Transverse colon (tissue), 4 donors: ENCODE measurements at regions not wholly inside any gene's neighbourhood (a gene's known extent, or its start where the extent isn't known, plus 50 kb on each side); places are given as distances from the start of the nearest gene placed in this dataset.

ENCODE experiments used
- DNase-seq: peaks from one replicate; pipeline ENCODE4 v3.0.0-alpha.2; 2019
- H3K27ac ChIP-seq, 4 donors: fragments of 200-600 bp; sonication (generic); 2 replicates each; pipeline ENCODE4 v1.5.1; 2016 to 2018; ENCODE audit warnings: inconsistent platforms in 4 of 4
- H3K27me3 ChIP-seq: fragments of 200-600 bp; sonication (generic); 2 replicates; pipeline ENCODE4 v1.5.1; 2017; ENCODE audit warnings: inconsistent platforms
- H3K36me3 ChIP-seq, 4 donors: fragments of 200-600 bp; sonication (generic); 2 replicates each; pipeline ENCODE4 v1.5.1; 2017 to 2019; ENCODE audit warnings: inconsistent platforms in 4 of 4
- H3K4me1 ChIP-seq, 4 donors: fragments of 200-600 bp; sonication (generic); 2 replicates each; pipeline ENCODE4 v1.5.1; 2017 to 2020; ENCODE audit warnings: inconsistent platforms in 4 of 4
- H3K4me3 ChIP-seq, 4 donors: fragments of 200-600 bp; sonication (generic); 1 replicate in 1 of 4; 2 replicates in 3 of 4; pipeline versions ENCODE4 v1.5.1 to v1.6.1; 2017 to 2019; ENCODE audit warnings: inconsistent platforms in 4 of 4
- H3K9me3 ChIP-seq, 2 donors: fragments of 200-600 bp; sonication (generic); 2 replicates each; pipeline ENCODE4 v1.5.1; 2017 to 2019; ENCODE audit warnings: inconsistent platforms in 2 of 2
- CTCF ChIP-seq, 5 experiments: fragments of 200-600 bp in 3 of 5; fragments of 450-650 bp in 2 of 5; sonication (generic) in 3 of 5; IDR thresholded peaks; 1 replicate in 2 of 5; 2 replicates in 3 of 5; pipeline ENCODE4 v1.5.1; 2016 to 2017; ENCODE audit warnings: antibody characterized with exemption in 5 of 5, inconsistent platforms in 3 of 5, mild to moderate bottlenecking in 2 of 5, moderate library complexity in 1 of 5
- EP300 ChIP-seq: sonication (generic); formaldehyde crosslinking; IDR thresholded peaks from one replicate; pipeline ENCODE4 v1.6.1; 2017; ENCODE audit warnings: antibody characterized with exemption, low read depth
- POLR2A ChIP-seq: fragments of 450-650 bp; IDR thresholded peaks from one replicate; pipeline ENCODE4 v1.6.1; 2016; ENCODE audit warnings: antibody characterized with exemption, mild to moderate bottlenecking, moderate library complexity
- POLR2AphosphoS5 ChIP-seq, 3 donors: sonication (generic); formaldehyde crosslinking; IDR thresholded peaks; one replicate each; pipeline ENCODE4 v1.6.1; 2016; ENCODE audit warnings: antibody characterized with exemption in 3 of 3
- WGBS, 2 donors: methylation state at CpG; one replicate each; pipeline ENCODE4 v1.1.5; 2018; ENCODE audit warnings: low coverage in 1 of 2; 5-methylcytosine and 5-hydroxymethylcytosine counted together
- in situ Hi-C, 4 donors: fragments of 200-750 bp; cut with MboI; loops; one replicate each; pipeline versions ENCODE4 v1.15.0 to v1.15.1; 2017; ENCODE audit warnings: low sequenced_read_pairs in 3 of 4, low pct_ligation_motif_present in 1 of 4, low pct_unique_long_range_greater_than_20kb in 1 of 4
- intact Hi-C: fragments of 100-400 bp; cut with DNase I; formaldehyde crosslinking; loops from one replicate; pipeline ENCODE4 v1.15.1; 2023; ENCODE audit warnings: low total_unique reads

- in situ Hi-C loops, result no loop called here
- H3K4me3 ChIP-seq, result no peak overlapping the region
- no peaks in the 10 kb centered on the region for H3K9me3 ChIP-seq
- intact Hi-C loops, result no loop called here
- WGBS, 2 donors, result 39 to 73% methylated on average over 1 of the region's 1 CpG
- no peak for DNase-seq
- H3K27me3 ChIP-seq, result no peaks in the 10 kb centered on the region
- no peaks in the 10 kb centered on the region for H3K36me3 ChIP-seq
- no peak overlapping the region for H3K27ac ChIP-seq
- TF ChIP-seq EP300, result no peak
- no peak for TF ChIP-seq CTCF (IDR thresholded peaks at IDR 0.05)
- no peak for TF ChIP-seq POLR2A
- no peak for TF ChIP-seq POLR2AphosphoS5 (IDR thresholded peaks at IDR 0.05)
- H3K4me1 ChIP-seq, result no peaks in the 10 kb centered on the region
These were observed 143.5 kb upstream of the NECTIN3 start for GRCh38 chr3:110928016-110928662.

- H3K9me3 ChIP-seq, result no peaks in the 10 kb centered on the region
- TF ChIP-seq POLR2A (no peak), POLR2AphosphoS5 (IDR thresholded peaks at IDR 0.05) (no peak), CTCF (IDR thresholded peaks at IDR 0.05) (no peak), EP300 (no peak)
- in situ Hi-C loops, result no loop called here
These were observed 141.8 kb upstream of the NECTIN3 start for GRCh38 chr3:110929816-110930215.

GRCh38 chr3:110932567-110932966, 139.0 kb upstream of the NECTIN3 start:
- in situ Hi-C loops, result no loop called here
- H3K4me1 ChIP-seq, result no peaks in the 10 kb centered on the region
- no peaks in the 10 kb centered on the region for H3K36me3 ChIP-seq
- H3K27ac ChIP-seq, result no peak overlapping the region
- no peak overlapping the region for H3K4me3 ChIP-seq
- WGBS, 2 donors, result 40 to 68% methylated on average over 1 of the region's 1 CpG
- H3K27me3 ChIP-seq, result no peaks in the 10 kb centered on the region
- intact Hi-C loops, result no loop called here
- DNase-seq, result no peak
- no peak for TF ChIP-seq POLR2AphosphoS5 (IDR thresholded peaks at IDR 0.05)
- TF ChIP-seq CTCF (IDR thresholded peaks at IDR 0.05), result no peak
- TF ChIP-seq EP300, result no peak
- TF ChIP-seq POLR2A, result no peak
- no peaks in the 10 kb centered on the region for H3K9me3 ChIP-seq

More at GRCh38 chr3:110929816-110930215, 141.8 kb upstream of the NECTIN3 start:
- no peak for DNase-seq
- Histone ChIP-seq H3K4me1 (no peaks in the 10 kb centered on the region), H3K36me3 (no peaks in the 10 kb centered on the region), H3K4me3 (no peak overlapping the region), H3K27me3 (no peaks in the 10 kb centered on the region), H3K27ac (no peak overlapping the region)
- intact Hi-C loops, result no loop called here

GRCh38 chr3:110933821-110934426, 137.7 kb upstream of the NECTIN3 start:
- no peak overlapping the region for H3K4me3 ChIP-seq
- 54 to 66% methylated on average over 4 of the region's 4 CpGs for WGBS, 2 donors
- intact Hi-C loops (no loop called here), in situ Hi-C loops (no loop called here)
- no peaks in the 10 kb centered on the region for H3K9me3 ChIP-seq
- no peaks in the 10 kb centered on the region for H3K27me3 ChIP-seq
- TF ChIP-seq EP300 (no peak), POLR2AphosphoS5 (IDR thresholded peaks at IDR 0.05) (no peak), POLR2A (no peak), CTCF (IDR thresholded peaks at IDR 0.05) (no peak)
- H3K4me1 ChIP-seq, result no peaks in the 10 kb centered on the region
- no peaks in the 10 kb centered on the region for H3K36me3 ChIP-seq
- DNase-seq, result no peak
- H3K27ac ChIP-seq, result no peak overlapping the region
